Activated naive CD4-positive, alpha-beta T cell treated with anti-CD3 and anti-CD28 coated beads, Interleukin-2, amount 50 U/mL, for 72 hours (primary cell): ENCODE measurements at regions not wholly inside any gene's neighbourhood (a gene's known extent, or its start where the extent isn't known, plus 50 kb on each side); places are given as distances from the start of the nearest gene placed in this dataset.
"Not testable (repeated sequence)": the region's sequence is repeated elsewhere in the genome, so short reads cannot be mapped to it uniquely, and the experiment has no call there.

Experiments
- ATAC-seq, 2 donors: fragments of 150-1000 bp; cut with Tn5 transposase; 2 replicates each; pipeline ENCODE4 v1.10.0; 2021; ENCODE audit warnings: mild to moderate bottlenecking in 2 of 2, moderate library complexity in 2 of 2
- DNase-seq, 2 donors: peaks; one replicate each; pipeline ENCODE4 v3.0.0; 2021 to 2022; ENCODE audit warnings: low spot score in 2 of 2
- H3K27ac Mint-ChIP-seq, 2 donors: one replicate each; pipeline ENCODE4 v1.8.0; 2022; ENCODE audit warnings: mild to moderate bottlenecking in 2 of 2, mixed read lengths in 2 of 2
- H3K36me3 Mint-ChIP-seq, 2 donors: one replicate each; pipeline ENCODE4 v1.8.0; 2022; ENCODE audit warnings: mixed read lengths in 2 of 2
- H3K9me3 Mint-ChIP-seq, 2 donors: one replicate each; pipeline ENCODE4 v1.8.0; 2022; ENCODE audit warnings: mixed read lengths in 2 of 2

GRCh38 chr12:59429766-59430165 is 166.1 kb upstream of the SLC16A7 start:
- DNase-seq (no peak), ATAC-seq (no peak)
- Mint-ChIP-seq H3K27ac (no peak overlapping the region), H3K36me3 (no peaks in the 10 kb centered on the region), H3K9me3 (no peaks in the 10 kb centered on the region)

GRCh38 chr12:59425798-59426197 is 170.0 kb upstream of the SLC16A7 start:
- Mint-ChIP-seq H3K9me3 (no peaks in the 10 kb centered on the region), H3K27ac (no peak overlapping the region), H3K36me3 (no peaks in the 10 kb centered on the region)
- ATAC-seq = no peak
- DNase-seq = no peak

- not testable (repeated sequence) for DNase-seq, H3K36me3 Mint-ChIP-seq, ATAC-seq, H3K9me3 Mint-ChIP-seq, H3K27ac Mint-ChIP-seq
Measured at GRCh38 chr12:59424666-59425065, 171.2 kb upstream of the SLC16A7 start.

- no peaks in the 10 kb centered on the region for H3K36me3 Mint-ChIP-seq
- H3K9me3 Mint-ChIP-seq = no peaks in the 10 kb centered on the region
- ATAC-seq (no peak), DNase-seq (no peak)
- H3K27ac Mint-ChIP-seq = no peak overlapping the region
Measured at GRCh38 chr12:59414051-59414450, 181.8 kb upstream of the SLC16A7 start.

- H3K27ac Mint-ChIP-seq = no peak overlapping the region
- no peaks in the 10 kb centered on the region for H3K36me3 Mint-ChIP-seq
- DNase-seq (no peak), ATAC-seq (no peak)
- H3K9me3 Mint-ChIP-seq = no peaks in the 10 kb centered on the region
Measured at GRCh38 chr12:59408431-59408830, 187.4 kb upstream of the SLC16A7 start.

- no peak overlapping the region for H3K27ac Mint-ChIP-seq
- ATAC-seq = no peak
- no peaks in the 10 kb centered on the region for H3K9me3 Mint-ChIP-seq
Measured at GRCh38 chr12:59407799-59408198, 188.0 kb upstream of the SLC16A7 start.

GRCh38 chr12:59405992-59406391 is 189.8 kb upstream of the SLC16A7 start:
- no peak overlapping the region for H3K27ac Mint-ChIP-seq
- no peaks in the 10 kb centered on the region for H3K36me3 Mint-ChIP-seq
- no peak for DNase-seq
- no peaks in the 10 kb centered on the region for H3K9me3 Mint-ChIP-seq
- ATAC-seq = peak; percentile 82 to 83

More at GRCh38 chr12:59407799-59408198, 188.0 kb upstream of the SLC16A7 start:
- DNase-seq = no peak
- H3K36me3 Mint-ChIP-seq = no peaks in the 10 kb centered on the region

GRCh38 chr12:59404109-59404650 is 191.6 kb upstream of the SLC16A7 start:
- H3K9me3 Mint-ChIP-seq = no peaks in the 10 kb centered on the region
- ATAC-seq (no peak), DNase-seq (no peak)
- no peak overlapping the region for H3K27ac Mint-ChIP-seq
- no peaks in the 10 kb centered on the region for H3K36me3 Mint-ChIP-seq

- DNase-seq (peak in 1 of 2 donors; percentile 38), ATAC-seq (peak; percentile 56 to 65)
- no peak overlapping the region for H3K27ac Mint-ChIP-seq
- no peaks in the 10 kb centered on the region for H3K9me3 Mint-ChIP-seq
- H3K36me3 Mint-ChIP-seq = no peaks in the 10 kb centered on the region
Measured at GRCh38 chr12:59403259-59403932, 192.4 kb upstream of the SLC16A7 start.

GRCh38 chr12:59401862-59402261 is 194.0 kb upstream of the SLC16A7 start:
- ATAC-seq = no peak
- no peaks in the 10 kb centered on the region for H3K36me3 Mint-ChIP-seq
- no peaks in the 10 kb centered on the region for H3K9me3 Mint-ChIP-seq
- DNase-seq = no peak
- no peak overlapping the region for H3K27ac Mint-ChIP-seq

GRCh38 chr12:59398164-59398563 is 197.7 kb upstream of the SLC16A7 start:
- Mint-ChIP-seq H3K27ac (no peak overlapping the region), H3K9me3 (no peaks in the 10 kb centered on the region), H3K36me3 (no peaks in the 10 kb centered on the region)
- DNase-seq (no peak), ATAC-seq (no peak)

GRCh38 chr12:59396919-59397318 is 198.9 kb upstream of the SLC16A7 start:
- DNase-seq = no peak
- Mint-ChIP-seq H3K36me3 (no peaks in the 10 kb centered on the region), H3K27ac (no peak overlapping the region), H3K9me3 (no peaks in the 10 kb centered on the region)
- no peak for ATAC-seq

- ATAC-seq (no peak), DNase-seq (no peak)
- H3K36me3 Mint-ChIP-seq = no peaks in the 10 kb centered on the region
- H3K9me3 Mint-ChIP-seq = no peaks in the 10 kb centered on the region
- H3K27ac Mint-ChIP-seq = no peak overlapping the region
Measured at GRCh38 chr12:59396519-59396918, 199.3 kb upstream of the SLC16A7 start.

GRCh38 chr12:59395310-59395709 is 200.5 kb upstream of the SLC16A7 start:
- H3K9me3 Mint-ChIP-seq = not testable (repeated sequence)

GRCh38 chr12:59393506-59393905 is 202.3 kb upstream of the SLC16A7 start:
- no peaks in the 10 kb centered on the region for H3K9me3 Mint-ChIP-seq
- H3K27ac Mint-ChIP-seq = no peak overlapping the region
- no peaks in the 10 kb centered on the region for H3K36me3 Mint-ChIP-seq
- ATAC-seq (no peak), DNase-seq (no peak)

More at GRCh38 chr12:59395310-59395709, 200.5 kb upstream of the SLC16A7 start:
- not testable (repeated sequence) for DNase-seq, H3K27ac Mint-ChIP-seq, ATAC-seq, H3K36me3 Mint-ChIP-seq

GRCh38 chr12:59389968-59390576 is 205.8 kb upstream of the SLC16A7 start:
- Mint-ChIP-seq H3K27ac (no peak overlapping the region), H3K9me3 (no peaks in the 10 kb centered on the region), H3K36me3 (no peaks in the 10 kb centered on the region)
- DNase-seq = no peak
- no peak for ATAC-seq

GRCh38 chr12:59388694-59389093 is 207.1 kb upstream of the SLC16A7 start:
- ATAC-seq = peak in 1 of 2 donors; percentile 64
- H3K36me3 Mint-ChIP-seq = no peaks in the 10 kb centered on the region
- no peak for DNase-seq
- no peaks in the 10 kb centered on the region for H3K9me3 Mint-ChIP-seq
- no peak overlapping the region for H3K27ac Mint-ChIP-seq

- H3K27ac Mint-ChIP-seq = no peak overlapping the region
- H3K9me3 Mint-ChIP-seq = no peaks in the 10 kb centered on the region
- DNase-seq (no peak), ATAC-seq (no peak)
- H3K36me3 Mint-ChIP-seq = no peaks in the 10 kb centered on the region
Measured at GRCh38 chr12:59388176-59388575, 207.7 kb upstream of the SLC16A7 start.
